HG02970 (cell line): ENCODE measurements at regions not wholly inside any gene's neighbourhood (a gene's known extent, or its start where the extent isn't known, plus 50 kb on each side); places are given as distances from the start of the nearest gene placed in this dataset.
"Not testable (repeated sequence)": the region's sequence is repeated elsewhere in the genome, so short reads cannot be mapped to it uniquely, and the experiment has no call there.

ENCODE experiments used
- ATAC-seq: cut with Tn5 transposase; IDR thresholded peaks from one replicate; pipeline ENCODE4 v1.9.1; 2021; ENCODE audit warnings: mild to moderate bottlenecking, moderate library complexity, moderate number of reproducible peaks; ENCODE audit not compliant: unreplicated experiment, low FRiP score

GRCh38 chr22:48068323-48068885 is 1306.0 kb downstream of the TBC1D22A start:
- no peak for ATAC-seq

DNA sequence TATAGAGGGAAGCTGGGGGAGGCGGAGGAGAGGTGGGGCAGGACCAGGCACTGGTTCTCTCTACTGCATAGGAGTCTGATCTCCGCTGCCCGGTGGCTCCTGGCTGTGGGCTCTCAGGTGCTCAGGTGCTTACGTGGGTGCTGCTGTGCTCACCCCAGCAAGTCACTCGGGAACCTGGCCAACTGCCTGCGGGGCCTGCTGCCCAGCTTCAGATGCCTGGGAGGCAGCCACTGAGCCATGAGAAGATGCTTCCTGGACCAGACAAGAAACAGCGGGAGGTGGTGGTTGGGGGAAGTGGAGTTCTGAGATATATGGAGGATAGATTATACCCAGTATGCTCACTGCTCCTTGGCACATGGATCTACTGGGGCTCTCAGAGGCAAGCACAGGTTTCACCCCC is 1303.4 kb downstream of the TBC1D22A start:
- ATAC-seq, result no peak

GRCh38 chr22:48061726-48062125 is 1299.3 kb downstream of the TBC1D22A start:
- no peak for ATAC-seq

- ATAC-seq, result no peak
Observed at GRCh38 chr22:48060266-48060665, 1297.8 kb downstream of the TBC1D22A start.

DNA sequence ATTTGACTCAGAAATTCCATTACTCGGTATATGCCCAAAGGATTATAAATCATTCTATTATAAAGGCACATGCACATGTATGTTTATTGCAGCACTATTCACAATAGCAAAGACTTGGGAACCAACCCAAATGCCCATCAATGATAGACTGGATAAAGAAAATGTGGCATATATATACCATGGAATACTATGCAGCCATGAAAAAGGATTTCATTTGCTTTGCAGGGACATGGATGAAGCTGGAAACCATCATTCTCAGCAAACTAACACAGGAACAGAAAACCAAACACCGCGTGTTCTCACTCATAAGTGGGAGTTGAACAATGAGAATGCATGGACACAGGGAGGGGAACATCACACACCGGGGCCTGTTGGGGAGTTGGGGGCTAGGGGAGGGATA is 1297.1 kb downstream of the TBC1D22A start:
- not testable (repeated sequence) for ATAC-seq

- ATAC-seq, result no peak
Observed at GRCh38 chr22:48057116-48057835, 1294.8 kb downstream of the TBC1D22A start.

DNA sequence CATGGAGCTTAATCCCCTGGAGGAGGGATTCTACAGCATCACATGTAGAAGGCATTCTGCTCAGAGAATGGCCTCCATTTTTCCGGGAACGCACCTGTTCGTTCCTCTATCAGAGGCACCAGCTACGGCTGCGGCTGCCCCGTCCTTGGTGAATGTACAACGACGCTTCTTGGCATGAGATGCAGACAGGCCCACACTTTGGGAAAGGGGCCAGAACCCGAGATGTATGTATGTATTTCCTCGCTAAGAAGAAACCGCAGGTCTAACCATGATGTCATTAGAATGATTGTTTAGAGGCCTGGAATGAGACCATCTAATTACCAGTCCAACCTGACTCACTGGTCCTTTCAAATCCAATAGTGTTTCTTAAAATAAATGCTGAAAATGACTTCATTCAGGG is 1293.4 kb downstream of the TBC1D22A start:
- no peak for ATAC-seq

GRCh38 chr22:48055185-48055584 is 1292.7 kb downstream of the TBC1D22A start:
- no peak for ATAC-seq

DNA sequence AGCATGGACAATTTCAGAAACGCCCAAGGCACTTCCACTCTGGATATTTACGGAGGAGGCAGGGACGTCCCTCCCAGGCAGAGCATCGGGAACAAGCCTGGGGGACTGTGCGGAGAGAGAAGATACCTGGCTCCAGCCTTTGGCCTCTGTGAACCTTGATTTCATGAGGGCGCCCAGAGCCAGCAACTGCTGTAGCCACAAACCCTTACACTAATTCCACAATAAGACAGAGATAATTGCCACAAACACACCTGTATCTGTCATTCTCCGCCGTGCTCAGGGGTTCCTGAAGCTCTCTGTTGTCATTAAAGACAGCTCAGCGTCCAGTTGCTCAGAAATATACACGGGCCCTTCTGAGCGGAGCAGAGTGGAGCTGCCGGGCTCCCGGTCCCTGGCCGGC is 1292.1 kb downstream of the TBC1D22A start:
- no peak for ATAC-seq

- no peak for ATAC-seq
Observed at GRCh38 chr22:48053973-48054372, 1291.5 kb downstream of the TBC1D22A start.

- ATAC-seq, result no peak
Observed at GRCh38 chr22:48053486-48053885, 1291.0 kb downstream of the TBC1D22A start.

- ATAC-seq, result no peak
Observed at GRCh38 chr22:48052621-48052890, 1290.1 kb downstream of the TBC1D22A start.

- ATAC-seq, result no peak
Observed at GRCh38 chr22:48051796-48052620, 1289.6 kb downstream of the TBC1D22A start.

DNA sequence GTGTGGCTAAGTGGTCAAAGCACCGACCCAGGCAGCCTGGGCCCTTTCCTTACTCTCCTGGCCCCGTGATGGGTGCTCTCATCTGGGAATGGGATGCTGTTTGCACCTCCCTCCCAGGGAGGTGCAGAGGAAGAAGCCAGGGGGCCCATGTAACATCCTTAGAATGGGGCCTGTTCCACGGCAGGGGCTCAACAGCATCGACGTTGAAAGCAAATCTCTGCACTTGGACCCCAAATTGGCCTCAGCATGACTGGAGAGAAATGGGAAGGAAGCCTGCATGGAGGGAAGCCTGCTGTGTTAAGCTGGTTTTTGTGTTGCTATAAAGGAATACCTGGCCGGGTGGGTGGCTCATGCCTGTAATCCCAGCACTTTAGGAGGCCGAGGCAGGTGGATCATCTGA is 1288.4 kb downstream of the TBC1D22A start:
- no peak for ATAC-seq

- no peak for ATAC-seq
Observed at GRCh38 chr22:48049116-48049515, 1286.7 kb downstream of the TBC1D22A start.

DNA sequence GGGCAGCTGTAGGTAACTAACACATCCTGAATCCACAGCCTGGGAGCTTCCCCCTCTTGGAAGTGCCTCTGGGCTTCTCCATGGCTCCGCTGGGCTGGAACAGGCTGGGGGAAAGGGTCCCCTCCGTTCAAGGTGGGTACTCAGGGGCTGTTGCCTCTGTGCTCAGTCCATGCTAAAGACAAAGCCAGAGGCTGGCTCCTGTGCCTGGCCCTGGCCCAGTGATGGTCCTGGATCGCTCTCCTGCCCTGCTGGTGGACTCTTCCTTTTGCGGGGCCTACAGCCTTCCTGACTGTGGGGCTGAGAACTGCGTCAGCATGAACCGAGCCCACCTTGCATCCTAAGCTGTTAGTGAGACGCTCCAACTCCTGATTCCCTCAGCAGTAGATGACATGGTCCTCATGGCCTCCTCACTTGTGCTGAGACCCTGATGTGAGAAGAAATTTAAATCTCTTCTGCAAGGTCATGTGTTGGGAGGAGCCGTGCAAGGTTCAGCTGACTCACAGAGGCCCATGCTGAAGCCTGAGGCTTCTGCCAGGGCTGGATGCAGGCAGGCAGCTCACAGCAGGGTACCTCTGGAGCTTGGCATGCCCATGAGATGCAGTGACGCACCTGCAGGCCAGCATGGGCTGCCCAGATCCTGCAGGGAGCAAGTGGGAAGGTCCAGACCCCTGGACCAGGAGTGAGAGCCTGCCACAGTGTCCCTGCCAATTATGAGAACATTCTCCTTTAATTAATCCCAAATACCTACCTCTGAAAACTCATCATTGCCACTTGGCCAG is 1285.5 kb downstream of the TBC1D22A start:
- ATAC-seq, result no peak

DNA sequence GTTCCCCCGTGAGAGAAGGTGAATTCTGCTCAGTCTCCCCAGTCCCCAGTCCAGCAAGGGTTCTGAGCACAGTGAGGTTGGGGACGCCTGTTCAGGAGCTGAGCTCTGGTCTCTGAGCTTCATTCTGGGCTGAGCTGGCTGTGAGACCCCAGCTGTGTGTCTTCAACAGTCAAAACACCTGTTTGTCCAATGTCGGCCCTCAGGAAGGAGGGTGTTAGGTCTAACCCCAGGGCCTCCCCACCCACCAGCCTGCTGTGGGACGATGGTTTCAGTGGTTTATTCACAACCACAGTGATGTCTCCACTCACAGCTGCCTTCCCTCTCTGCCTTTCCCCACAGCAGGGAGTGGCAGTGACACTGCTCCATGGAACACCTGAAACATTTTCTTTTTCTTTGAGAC is 1282.9 kb downstream of the TBC1D22A start:
- no peak for ATAC-seq

DNA sequence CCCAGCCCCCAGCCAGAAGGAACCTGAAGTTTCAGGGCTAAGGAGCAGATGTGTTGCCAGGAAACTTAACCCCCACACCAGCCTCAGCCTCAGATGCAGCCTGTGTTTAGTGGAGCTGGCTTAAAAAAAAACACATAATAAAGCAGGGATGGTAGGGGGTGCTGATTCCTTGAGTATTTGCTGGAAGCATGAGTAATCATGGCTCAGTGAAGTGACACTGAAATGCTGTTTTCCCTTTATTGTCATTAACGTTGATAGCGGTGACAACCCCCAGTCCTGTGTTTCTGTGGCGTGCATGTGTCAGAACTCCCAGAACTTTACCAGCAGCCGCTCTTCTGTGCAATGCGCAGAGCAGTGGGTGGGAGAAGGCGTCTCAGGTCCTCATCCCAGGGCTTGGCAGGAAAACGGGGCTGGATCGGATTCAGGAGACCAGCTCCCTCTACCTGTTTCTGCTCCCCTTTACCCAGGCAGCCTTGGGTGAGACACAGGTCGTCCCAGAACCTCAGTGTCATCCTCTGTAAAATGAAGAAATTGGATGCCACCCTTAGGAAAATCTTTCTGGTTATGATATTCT is 1282.1 kb downstream of the TBC1D22A start:
- ATAC-seq, result no peak

DNA sequence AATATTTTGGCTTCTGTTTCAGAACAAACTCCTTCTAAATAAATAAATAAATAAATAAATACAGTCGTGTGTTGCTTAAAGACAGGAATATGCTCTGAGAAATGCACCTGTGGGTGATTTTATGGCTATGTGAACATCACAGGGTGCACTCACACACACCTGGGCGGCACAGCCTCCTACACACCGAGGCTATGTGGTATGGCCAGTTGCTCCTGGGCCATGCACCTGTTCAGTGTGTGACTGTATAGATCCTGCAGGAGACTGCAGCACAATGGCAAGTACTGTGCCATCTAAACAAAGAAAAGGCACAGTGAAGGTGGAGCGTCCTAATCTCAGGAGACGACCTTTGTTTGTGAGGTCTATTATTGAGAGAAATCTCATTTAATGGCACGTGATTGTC is 1281.1 kb downstream of the TBC1D22A start:
- ATAC-seq, result no peak

- ATAC-seq, result no peak
Observed at GRCh38 chr22:48042621-48043395, 1280.4 kb downstream of the TBC1D22A start.
